ENCODE measurements at regions not wholly inside any gene's neighbourhood (a gene's known extent, or its start where the extent isn't known, plus 50 kb on each side); places are given as distances from the start of the nearest gene placed in this dataset.

DNA sequence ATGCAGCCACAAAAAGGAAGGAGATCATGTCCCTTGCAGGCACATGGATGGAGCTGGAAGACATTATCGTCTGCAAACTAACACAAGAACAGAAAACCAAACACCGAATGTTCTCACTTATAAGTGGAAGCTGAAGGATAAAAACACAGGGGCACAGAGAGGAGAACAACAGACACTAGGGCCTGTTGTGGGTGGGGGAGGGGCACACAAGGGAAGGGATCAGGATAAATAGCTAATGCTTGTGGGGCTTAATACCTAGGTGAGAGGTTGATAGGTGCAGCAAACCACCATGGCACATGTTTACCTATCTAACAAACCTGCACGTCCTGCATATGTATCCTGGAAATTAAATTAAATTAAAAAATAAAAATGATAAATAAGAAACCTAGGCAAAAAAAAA lies 969.9 kb downstream of the TTLL7 start:
- DNase-seq (ENCODE audit: low read depth) = no peak
- TF ChIP-seq, protein P1, sequence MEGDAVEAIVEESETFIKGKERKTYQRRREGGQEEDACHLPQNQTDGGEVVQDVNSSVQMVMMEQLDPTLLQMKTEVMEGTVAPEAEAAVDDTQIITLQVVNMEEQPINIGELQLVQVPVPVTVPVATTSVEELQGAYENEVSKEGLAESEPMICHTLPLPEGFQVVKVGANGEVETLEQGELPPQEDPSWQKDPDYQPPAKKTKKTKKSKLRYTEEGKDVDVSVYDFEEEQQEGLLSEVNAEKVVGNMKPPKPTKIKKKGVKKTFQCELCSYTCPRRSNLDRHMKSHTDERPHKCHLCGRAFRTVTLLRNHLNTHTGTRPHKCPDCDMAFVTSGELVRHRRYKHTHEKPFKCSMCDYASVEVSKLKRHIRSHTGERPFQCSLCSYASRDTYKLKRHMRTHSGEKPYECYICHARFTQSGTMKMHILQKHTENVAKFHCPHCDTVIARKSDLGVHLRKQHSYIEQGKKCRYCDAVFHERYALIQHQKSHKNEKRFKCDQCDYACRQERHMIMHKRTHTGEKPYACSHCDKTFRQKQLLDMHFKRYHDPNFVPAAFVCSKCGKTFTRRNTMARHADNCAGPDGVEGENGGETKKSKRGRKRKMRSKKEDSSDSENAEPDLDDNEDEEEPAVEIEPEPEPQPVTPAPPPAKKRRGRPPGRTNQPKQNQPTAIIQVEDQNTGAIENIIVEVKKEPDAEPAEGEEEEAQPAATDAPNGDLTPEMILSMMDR (IDR thresholded peaks at IDR 0.05; ENCODE audit: insufficient read depth, low read length) = no peak
- no peak overlapping the region for H3K4me3 ChIP-seq (ENCODE audit: low read depth, low read length)

DNA sequence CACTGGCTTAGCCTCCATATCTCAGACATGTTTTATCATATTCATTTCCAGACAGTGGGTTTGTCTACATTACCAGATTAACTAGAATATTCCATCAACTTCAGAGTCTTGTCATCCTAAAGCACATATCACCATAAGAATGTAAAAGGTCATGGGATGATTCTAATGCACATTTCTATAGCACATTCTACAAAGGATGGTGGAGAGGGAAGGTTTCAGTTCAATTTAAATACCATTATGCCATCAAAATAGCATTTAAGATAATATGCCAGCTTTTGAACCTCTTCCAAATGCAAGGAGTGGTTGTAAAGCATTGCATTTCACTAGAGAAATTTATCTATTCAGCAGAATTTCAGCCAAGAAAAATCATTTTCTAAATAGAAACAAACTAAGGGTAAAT lies 970.5 kb downstream of the TTLL7 start:
- H3K4me3 ChIP-seq (ENCODE audit: low read depth, low read length) = no peak overlapping the region
- DNase-seq (ENCODE audit: low read depth) = no peak
- TF ChIP-seq, protein P1 (IDR thresholded peaks at IDR 0.05; ENCODE audit: insufficient read depth, low read length) = no peak

DNA sequence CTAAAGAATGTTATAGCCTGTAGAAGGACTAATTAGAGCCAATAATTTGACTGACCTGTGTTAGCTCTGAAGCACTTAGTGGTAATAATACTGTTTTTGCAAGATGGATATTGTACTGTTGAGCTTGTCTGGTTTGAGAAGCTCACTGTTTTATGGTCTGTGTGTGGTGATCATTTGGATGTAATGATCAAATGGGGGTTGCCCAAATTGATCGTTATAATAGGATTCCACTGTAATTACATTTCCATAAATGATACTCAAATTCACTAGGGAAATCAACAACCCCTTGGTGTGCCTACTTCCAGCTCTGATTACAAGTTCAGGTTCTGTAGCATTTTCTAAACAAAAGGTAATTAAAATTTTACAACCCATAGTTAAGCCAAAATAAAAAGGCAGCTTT lies 971.4 kb downstream of the TTLL7 start:
- TF ChIP-seq, protein P1 (IDR thresholded peaks at IDR 0.05; ENCODE audit: insufficient read depth, low read length) = no peak
- no peak overlapping the region for H3K4me3 ChIP-seq (ENCODE audit: low read depth, low read length)
- DNase-seq (ENCODE audit: low read depth) = no peak

DNA sequence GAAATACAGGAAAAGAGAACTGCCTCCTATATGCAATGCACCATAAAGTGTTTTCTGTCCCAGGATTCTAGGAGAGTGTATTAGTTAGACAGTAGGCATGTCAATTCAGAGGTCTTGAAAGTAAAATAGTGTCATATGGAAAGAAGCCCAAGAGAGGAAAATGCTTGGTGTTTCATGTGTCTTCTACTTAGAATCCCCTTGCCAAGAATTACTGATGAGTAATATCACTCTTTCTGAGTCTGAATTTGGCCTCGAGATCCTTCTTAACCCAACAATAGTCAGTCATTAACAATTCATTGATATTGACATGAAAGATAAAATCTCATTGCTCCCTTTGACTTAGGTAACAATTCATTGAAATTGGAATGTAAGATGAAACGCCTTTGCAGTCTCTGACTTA lies 972.2 kb downstream of the TTLL7 start:
- TF ChIP-seq, protein P1 (IDR thresholded peaks at IDR 0.05; ENCODE audit: insufficient read depth, low read length) = no peak
- peak; percentile 38 for DNase-seq (ENCODE audit: low read depth)
- no peak overlapping the region for H3K4me3 ChIP-seq (ENCODE audit: low read depth, low read length)

DNA sequence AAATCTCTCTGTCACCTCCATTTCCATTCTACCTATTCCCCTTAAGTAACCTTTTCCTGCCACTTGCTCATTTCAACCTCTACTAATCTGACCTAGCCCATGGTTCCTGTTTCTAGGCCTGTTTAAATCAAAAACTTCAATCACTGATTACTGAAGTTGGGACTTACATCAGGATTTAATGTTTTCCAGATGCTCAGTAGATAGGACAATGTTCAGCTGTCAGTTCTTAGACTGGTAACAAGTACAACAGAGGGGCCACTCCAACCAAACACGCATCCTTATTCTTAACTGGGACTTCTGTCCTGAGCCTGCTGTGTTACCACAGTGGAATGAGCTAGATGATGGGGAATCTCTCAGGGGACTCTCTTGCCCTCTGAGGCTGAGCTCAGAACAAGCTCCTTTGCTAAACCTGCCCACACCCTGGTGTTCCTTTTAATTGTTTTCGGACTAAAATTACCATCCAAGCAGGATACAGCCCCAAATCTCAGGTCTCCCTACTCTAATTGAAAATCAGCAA lies 974.6 kb downstream of the TTLL7 start:
- peak; percentile 2 for DNase-seq (ENCODE audit: low read depth)
- no peak overlapping the region for H3K4me3 ChIP-seq (ENCODE audit: low read depth, low read length)
- TF ChIP-seq, protein P1 (IDR thresholded peaks at IDR 0.05; ENCODE audit: insufficient read depth, low read length) = no peak

DNA sequence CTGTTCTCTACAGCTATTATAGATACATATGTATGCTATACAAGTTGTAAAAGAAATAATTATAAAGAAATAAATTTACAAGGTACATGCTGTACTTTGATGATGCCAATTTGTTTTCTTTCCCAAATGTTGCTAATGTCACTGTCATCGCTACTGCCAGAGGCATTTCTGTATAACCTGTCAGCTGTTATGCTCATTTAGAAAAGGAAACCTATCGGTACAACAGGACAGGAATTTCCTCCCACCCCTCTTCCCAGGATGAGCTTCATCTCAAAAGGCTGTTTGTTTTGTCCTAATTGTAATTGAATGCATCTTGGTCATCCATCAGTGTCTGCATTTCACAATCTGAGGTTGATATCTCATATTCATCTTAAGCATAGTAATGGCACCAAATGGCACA lies 975.7 kb downstream of the TTLL7 start:
- TF ChIP-seq, protein P1 (IDR thresholded peaks at IDR 0.05; ENCODE audit: insufficient read depth, low read length) = no peak
- DNase-seq (ENCODE audit: low read depth) = no peak
- H3K4me3 ChIP-seq (ENCODE audit: low read depth, low read length) = no peak overlapping the region

DNA sequence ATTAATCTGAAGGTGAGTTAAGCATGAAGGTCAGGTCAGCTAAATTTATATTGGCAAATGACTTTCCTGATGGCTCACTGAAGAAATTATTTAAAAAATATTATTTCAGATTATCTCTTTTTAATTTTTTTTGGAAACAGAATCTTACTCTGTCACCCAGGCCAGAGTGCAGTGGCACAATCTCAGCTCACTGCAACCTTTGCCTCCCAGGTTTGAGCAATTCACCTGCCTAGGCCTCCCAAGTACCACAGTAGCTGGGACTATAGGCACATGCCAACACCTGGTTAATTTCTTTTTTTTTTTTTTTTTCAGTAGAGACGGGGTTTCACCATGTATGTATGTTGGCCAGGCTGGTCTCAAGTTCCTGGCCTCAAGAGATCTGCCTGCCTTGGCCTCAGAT lies 976.7 kb downstream of the TTLL7 start:
- no peak for DNase-seq (ENCODE audit: low read depth)
- TF ChIP-seq, protein P1 (IDR thresholded peaks at IDR 0.05; ENCODE audit: insufficient read depth, low read length) = no peak
- no peak overlapping the region for H3K4me3 ChIP-seq (ENCODE audit: low read depth, low read length)
